GM23248 (cell line): ENCODE measurements at regions not wholly inside any gene's neighbourhood (a gene's known extent, or its start where the extent isn't known, plus 50 kb on each side); places are given as distances from the start of the nearest gene placed in this dataset.
A peak's percentile ranks its signal among the peaks of the same experiment; 100 is the strongest.

Experiments used
- DNase-seq: peaks from one replicate; pipeline ENCODE4 v3.0.0-alpha.2; 2015
- H2AFZ ChIP-seq: fragments of 200-600 bp; sonication (generic); 2 replicates; pipeline ENCODE4 v1.6.1; 2016; ENCODE audit warnings: antibody characterized with exemption
- H3F3A ChIP-seq: fragments of 200-600 bp; sonication (generic); 2 replicates; pipeline ENCODE4 v1.6.1; 2016; ENCODE audit warnings: mild to moderate bottlenecking, antibody characterized with exemption, mixed run types; ENCODE audit not compliant: insufficient read depth
- H3K27ac ChIP-seq: fragments of 200-600 bp; sonication (generic); 2 replicates; pipeline ENCODE4 v1.5.1; 2016; ENCODE audit warnings: mild to moderate bottlenecking
- H3K27me3 ChIP-seq: fragments of 200-600 bp; sonication (generic); replicated peaks from 2 replicates; pipeline ENCODE4 v1.6.1; 2016; ENCODE audit warnings: mild to moderate bottlenecking; ENCODE audit not compliant: insufficient read depth
- H3K36me3 ChIP-seq: fragments of 200-600 bp; sonication (generic); 2 replicates; pipeline ENCODE4 v1.6.1; 2016; ENCODE audit warnings: low read depth, mild to moderate bottlenecking
- H3K4me1 ChIP-seq: fragments of 200-600 bp; sonication (generic); 2 replicates; pipeline ENCODE4 v1.6.1; 2016; ENCODE audit warnings: mild to moderate bottlenecking; ENCODE audit not compliant: insufficient read depth
- H3K4me2 ChIP-seq: fragments of 200-600 bp; sonication (generic); one replicate; pipeline ENCODE4 v1.6.1; 2016; ENCODE audit warnings: mild to moderate bottlenecking; ENCODE audit not compliant: unreplicated experiment
- H3K4me3 ChIP-seq: fragments of 200-600 bp; sonication (generic); 2 replicates; pipeline ENCODE4 v1.5.1; 2016; ENCODE audit warnings: mild to moderate bottlenecking
- H3K79me2 ChIP-seq: fragments of 200-600 bp; sonication (generic); 2 replicates; pipeline ENCODE4 v1.6.1; 2016; ENCODE audit warnings: mild to moderate bottlenecking; ENCODE audit not compliant: insufficient read depth
- H3K9ac ChIP-seq: fragments of 200-600 bp; sonication (generic); 2 replicates; pipeline ENCODE4 v1.6.1; 2016; ENCODE audit warnings: mild to moderate bottlenecking
- H3K9me2 ChIP-seq: fragments of 200-600 bp; sonication (generic); 2 replicates; pipeline ENCODE4 v1.6.1; 2016; ENCODE audit warnings: mixed run types, mild to moderate bottlenecking, moderate library complexity; ENCODE audit not compliant: insufficient read depth
- H3K9me3 ChIP-seq: fragments of 200-600 bp; sonication (generic); one replicate; pipeline ENCODE4 v1.6.1; 2017; ENCODE audit warnings: low read depth
- H4K20me1 ChIP-seq: fragments of 200-600 bp; sonication (generic); 2 replicates; pipeline ENCODE4 v1.6.0; 2016; ENCODE audit not compliant: insufficient read depth
- EZH2 ChIP-seq: fragments of 200-600 bp; sonication (generic); IDR thresholded peaks from 2 replicates; pipeline ENCODE4 v1.6.1; 2018; ENCODE audit warnings: antibody characterized with exemption, mild to moderate bottlenecking; ENCODE audit not compliant: insufficient read depth, poor library complexity, severe bottlenecking
- EZH2phosphoT487 ChIP-seq: fragments of 200-600 bp; sonication (generic); IDR thresholded peaks from 2 replicates; pipeline ENCODE4 v1.6.1; 2018; ENCODE audit warnings: antibody characterized with exemption, moderate library complexity, mild to moderate bottlenecking, low read depth; ENCODE audit not compliant: insufficient read depth
- WGBS, 2 experiments: methylation state at CpG; one replicate each; pipeline ENCODE4 v1.1.6; 2015 to 2017; ENCODE audit warnings: low lambda C conversion rate in 2 of 2, low coverage in 1 of 2; ENCODE audit errors: missing lambda C conversion rate in 2 of 2; 5-methylcytosine and 5-hydroxymethylcytosine counted together
- in situ Hi-C: fragments of 300-500 bp; cut with MboI; formaldehyde crosslinking; loops from 2 replicates; pipeline ENCODE4 v1.15.0; 2020

DNA sequence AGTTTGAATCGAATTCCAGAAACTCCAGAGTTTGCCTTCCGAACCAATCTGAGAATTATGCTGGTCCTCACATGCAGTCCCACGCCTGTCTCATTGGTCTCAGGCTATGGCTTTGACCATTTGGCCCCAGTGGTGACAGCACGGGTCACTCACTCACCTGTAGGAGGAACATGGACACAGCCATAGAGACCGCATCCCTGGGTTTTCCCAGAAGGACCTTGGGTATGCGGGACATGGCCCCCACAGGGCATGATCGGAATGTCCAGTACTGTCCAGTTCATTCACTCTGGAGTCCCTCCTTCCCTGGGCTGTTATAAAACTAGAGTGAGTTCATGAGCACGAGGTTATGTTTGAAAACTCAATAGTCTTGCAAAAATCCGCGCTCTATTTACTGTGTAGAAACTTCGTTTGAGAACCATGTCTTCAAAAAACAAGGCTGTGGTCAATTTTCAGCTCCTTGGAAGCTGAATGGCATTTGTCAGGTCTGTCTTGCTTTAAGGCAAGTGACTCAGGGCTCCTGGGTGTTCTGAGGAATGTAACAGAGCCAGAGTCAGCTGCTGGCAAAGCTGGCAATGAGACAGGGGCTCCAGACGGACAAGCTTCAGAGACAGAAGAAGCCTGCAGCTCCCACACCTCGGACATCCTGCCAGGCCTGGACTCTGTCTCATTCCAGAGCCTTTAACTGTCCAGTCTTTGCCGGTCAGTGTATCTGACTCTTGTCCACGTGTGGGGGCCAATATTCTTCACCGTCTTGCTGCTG is 86.7 kb upstream of the TMEM18 start:
- Histone ChIP-seq H3K36me3 (no peaks in the 10 kb centered on the region), H3K9ac (no peak overlapping the region), H4K20me1 (no peaks in the 10 kb centered on the region), H3K27me3 (no peaks in the 10 kb centered on the region), H3K4me2 (no peak overlapping the region), H3K79me2 (no peaks in the 10 kb centered on the region), H3K9me2 (no peaks in the 10 kb centered on the region), H3K4me3 (no peak overlapping the region), H3K27ac (no peak overlapping the region), H3F3A (no peaks in the 10 kb centered on the region), H3K4me1 (no peaks in the 10 kb centered on the region), H2AFZ (no peak overlapping the region), H3K9me3 (no peaks in the 10 kb centered on the region)
- TF ChIP-seq EZH2phosphoT487 = no peak
- no peak for TF ChIP-seq EZH2
- DNase-seq = peak; percentile 16
- WGBS, 2 experiments = 43 to 44% methylated on average over 16 of the region's 16 CpGs
- in situ Hi-C loops = no loop called here

DNA sequence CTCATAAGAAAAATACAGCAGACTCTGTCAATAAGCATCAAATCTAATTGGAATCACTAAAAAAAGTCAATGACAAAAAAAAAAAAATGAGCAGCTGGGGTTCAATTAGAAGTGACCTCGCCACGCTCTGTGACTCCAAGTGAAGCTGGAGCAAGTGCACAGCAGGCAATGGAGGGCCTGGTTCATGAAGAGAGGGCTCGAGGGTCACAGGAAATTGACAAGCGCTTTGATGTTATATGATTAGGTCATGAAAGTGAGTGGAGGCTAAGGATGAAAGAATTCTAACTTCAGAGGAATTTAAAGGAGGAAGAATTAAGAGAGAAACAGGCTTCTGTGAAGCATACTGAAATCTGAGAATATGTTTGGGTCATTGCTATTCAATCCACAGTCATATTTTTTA is 85.4 kb upstream of the TMEM18 start:
- Histone ChIP-seq H3K36me3 (no peaks in the 10 kb centered on the region), H3K9me2 (no peaks in the 10 kb centered on the region), H3K9ac (no peak overlapping the region), H3K27me3 (no peaks in the 10 kb centered on the region), H4K20me1 (no peaks in the 10 kb centered on the region), H3K79me2 (no peaks in the 10 kb centered on the region), H3F3A (no peaks in the 10 kb centered on the region), H3K27ac (no peak overlapping the region), H2AFZ (no peak overlapping the region), H3K4me3 (no peak overlapping the region), H3K9me3 (no peaks in the 10 kb centered on the region), H3K4me2 (no peak overlapping the region), H3K4me1 (no peaks in the 10 kb centered on the region)
- in situ Hi-C loops = no loop called here
- DNase-seq = no peak
- WGBS, 2 experiments = 24 to 25% methylated on average over 4 of the region's 4 CpGs
- TF ChIP-seq EZH2 (no peak), EZH2phosphoT487 (no peak)

DNA sequence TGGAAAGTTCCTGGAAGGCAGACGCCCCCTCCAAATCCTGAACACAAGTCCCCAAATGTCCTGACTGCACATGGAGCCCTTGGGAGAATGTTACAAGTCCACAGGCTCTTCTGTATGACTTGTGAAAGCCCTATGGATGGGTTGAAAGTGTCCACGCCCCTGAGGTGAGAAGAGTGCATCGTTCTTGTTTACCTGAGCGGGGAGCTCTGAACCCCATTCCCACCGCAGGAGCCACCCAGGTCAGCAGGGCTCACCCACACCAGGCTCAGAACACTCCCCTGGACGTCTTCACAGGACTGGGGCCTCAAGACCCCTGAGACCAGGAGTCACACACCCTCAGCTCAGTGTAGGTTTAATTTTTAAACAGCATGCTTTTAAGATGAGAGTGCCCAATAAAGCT is 84.2 kb upstream of the TMEM18 start:
- no peaks in the 10 kb centered on the region for H3K4me1 ChIP-seq
- no peaks in the 10 kb centered on the region for H4K20me1 ChIP-seq
- WGBS, 2 experiments = 26 to 28% methylated on average over 6 of the region's 6 CpGs
- H3F3A ChIP-seq = no peaks in the 10 kb centered on the region
- H3K9me2 ChIP-seq = no peaks in the 10 kb centered on the region
- H3K4me3 ChIP-seq = no peak overlapping the region
- no peaks in the 10 kb centered on the region for H3K79me2 ChIP-seq
- H3K9ac ChIP-seq = no peak overlapping the region
- H3K9me3 ChIP-seq = no peaks in the 10 kb centered on the region
- in situ Hi-C loops = no loop called here
- H2AFZ ChIP-seq = no peak overlapping the region
- no peaks in the 10 kb centered on the region for H3K27me3 ChIP-seq
- TF ChIP-seq EZH2phosphoT487 (no peak), EZH2 (no peak)
- H3K27ac ChIP-seq = no peak overlapping the region
- H3K4me2 ChIP-seq = no peak overlapping the region
- DNase-seq = no peak
- H3K36me3 ChIP-seq = no peaks in the 10 kb centered on the region

DNA sequence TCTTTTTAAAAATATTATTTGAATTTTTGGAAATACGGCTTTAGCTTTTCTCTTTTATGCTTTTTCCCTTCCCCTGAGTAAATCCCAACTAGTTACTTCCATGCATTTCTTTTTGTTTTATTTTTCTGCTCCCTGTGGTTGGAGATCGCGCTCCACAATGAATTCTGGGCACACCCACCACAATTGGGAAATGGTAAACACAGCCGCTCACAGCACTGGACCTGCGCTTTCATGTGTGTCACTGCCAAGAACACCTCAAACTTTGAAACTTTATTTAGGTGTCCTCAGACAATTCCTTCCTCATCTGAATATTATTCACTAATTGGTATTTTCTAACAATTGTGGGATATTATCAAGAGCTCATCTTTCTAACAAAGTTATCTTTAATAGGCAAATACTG is 82.8 kb upstream of the TMEM18 start:
- TF ChIP-seq EZH2 = no peak
- no peak for TF ChIP-seq EZH2phosphoT487
- 61 to 71% methylated on average over 5 of the region's 5 CpGs for WGBS, 2 experiments
- no peaks in the 10 kb centered on the region for H4K20me1 ChIP-seq
- no peaks in the 10 kb centered on the region for H3K9me2 ChIP-seq
- H3K9me3 ChIP-seq = no peaks in the 10 kb centered on the region
- no peak overlapping the region for H3K9ac ChIP-seq
- H3K4me1 ChIP-seq = no peaks in the 10 kb centered on the region
- in situ Hi-C loops = no loop called here
- no peak for DNase-seq
- no peak overlapping the region for H3K27ac ChIP-seq
- no peaks in the 10 kb centered on the region for H3K36me3 ChIP-seq
- no peaks in the 10 kb centered on the region for H3K27me3 ChIP-seq
- no peak overlapping the region for H3K4me3 ChIP-seq
- H3F3A ChIP-seq = no peaks in the 10 kb centered on the region
- H3K79me2 ChIP-seq = no peaks in the 10 kb centered on the region
- no peak overlapping the region for H3K4me2 ChIP-seq
- no peak overlapping the region for H2AFZ ChIP-seq
